Posterior vena cava (tissue), 2 donors: ENCODE measurements at regions not wholly inside any gene's neighbourhood (a gene's known extent, or its start where the extent isn't known, plus 50 kb on each side); places are given as distances from the start of the nearest gene placed in this dataset.

Experiments used
- DNase-seq: peaks from one replicate; pipeline ENCODE4 v3.0.0-alpha.2; 2020; ENCODE audit warnings: low spot score
- intact Hi-C, 2 donors: fragments of 100-400 bp; cut with DNase I; formaldehyde crosslinking; loops; one replicate each; pipeline versions ENCODE4 v1.14.1 to v1.14.2; 2022 to 2023
- donor health status: DM: yes; HTN: yes; CAD: no.
- donor health status: DM: yes; HTN: yes; CAD: no.

DNA sequence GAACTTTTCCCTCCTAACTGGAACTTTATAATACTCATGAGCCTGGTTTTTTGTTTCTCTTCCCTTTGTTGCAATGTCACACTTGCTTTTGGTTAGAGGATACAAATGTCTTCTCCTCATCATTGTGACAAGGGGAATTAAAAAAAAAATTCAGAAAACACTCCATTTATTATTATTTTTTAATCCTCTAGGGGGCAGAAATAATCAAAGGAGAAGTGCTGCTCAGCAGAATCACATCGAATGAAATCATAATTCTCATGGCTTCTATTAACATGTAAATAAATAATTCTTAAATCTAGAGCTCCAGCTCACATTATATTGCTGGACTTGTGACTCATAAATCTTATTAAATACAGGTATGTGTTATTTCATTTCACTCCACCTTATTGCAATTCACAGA, 273.8 kb downstream of the TRIB2 start:
- intact Hi-C loops = no loop called here

DNA sequence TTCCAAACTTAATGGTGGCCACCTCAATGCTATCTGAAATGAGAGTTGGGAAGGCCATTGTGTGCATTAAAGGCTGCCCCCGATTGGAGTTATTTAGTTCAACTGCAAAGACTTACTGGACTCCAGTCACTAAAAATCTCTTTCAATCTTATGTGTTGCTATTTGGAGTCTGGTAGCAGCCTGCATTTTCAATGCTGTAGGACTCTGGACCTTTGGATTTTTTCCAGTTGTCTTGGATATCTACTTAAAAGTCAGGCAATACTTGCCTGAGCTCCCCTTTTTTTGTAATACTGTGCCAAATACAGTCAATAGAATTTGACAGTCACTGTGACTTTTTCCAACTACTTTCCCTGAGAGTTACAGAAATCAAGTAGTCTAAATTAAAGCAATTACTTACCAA, 281.9 kb downstream of the TRIB2 start:
- DNase-seq = no peak
- intact Hi-C loops = no loop called here

More for the DNA sequence above, 273.8 kb downstream of the TRIB2 start:
- DNase-seq = no peak

DNA sequence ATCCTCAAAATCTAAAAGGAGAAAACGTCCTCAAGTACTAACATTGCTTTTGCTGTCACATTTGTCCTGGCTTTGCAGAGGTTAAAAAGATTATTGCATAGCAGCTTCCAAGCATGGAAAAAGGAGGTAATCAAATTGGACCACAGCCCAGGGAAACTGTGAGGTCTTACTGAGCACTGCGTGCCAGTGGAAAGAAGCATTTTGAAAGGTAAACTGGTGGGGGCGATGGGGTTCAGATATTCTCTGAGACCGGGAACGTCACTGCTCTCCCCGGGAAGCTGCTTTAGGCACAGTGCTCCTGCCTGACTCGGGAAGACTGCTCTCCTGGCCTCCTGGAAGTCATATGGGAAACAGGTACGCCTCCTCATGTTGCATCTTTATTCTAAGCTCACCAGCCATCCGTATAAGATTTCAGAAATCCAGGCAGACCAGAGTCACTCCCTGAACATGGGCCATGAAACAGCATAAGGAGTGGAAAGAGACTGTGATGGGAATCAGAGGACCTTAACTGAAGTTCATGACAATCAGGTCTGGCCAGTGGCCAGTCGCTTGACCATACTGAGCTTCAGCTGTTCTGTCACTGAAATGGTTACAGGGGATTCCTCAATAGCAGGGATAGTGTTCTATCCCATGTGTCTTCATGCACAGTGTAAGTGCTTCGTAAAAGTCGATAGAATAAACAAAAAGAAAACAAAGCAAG, 284.1 kb downstream of the TRIB2 start:
- DNase-seq = no peak
- intact Hi-C loops = loop anchor here in 1 of 2 donors (10.0 kb wide), 1 partner anchor 1146 kb away; no protein-coding TSS in a partner anchor

DNA sequence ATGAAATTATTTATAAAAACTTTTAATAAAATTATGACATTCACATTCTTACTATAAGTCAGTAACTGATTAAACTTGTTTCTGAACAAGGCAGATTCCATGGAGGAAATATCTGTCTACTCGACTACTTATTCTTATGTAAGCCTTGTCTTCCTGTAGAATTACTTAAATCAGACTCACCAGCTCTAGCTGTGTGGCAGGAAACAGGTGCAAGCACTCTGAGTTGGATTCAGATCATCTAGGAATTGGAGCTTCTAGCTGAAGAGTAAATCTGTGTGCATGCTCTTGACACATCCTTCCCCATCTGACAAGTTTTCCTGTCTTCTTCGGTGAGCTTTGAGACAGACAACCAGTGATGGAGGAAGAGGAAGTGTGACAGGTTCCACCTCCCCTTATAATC, 284.7 kb downstream of the TRIB2 start:
- intact Hi-C loops = loop anchor here in 1 of 2 donors (10.0 kb wide), 1 partner anchor 1147 kb away; no protein-coding TSS in a partner anchor
- DNase-seq = no peak

DNA sequence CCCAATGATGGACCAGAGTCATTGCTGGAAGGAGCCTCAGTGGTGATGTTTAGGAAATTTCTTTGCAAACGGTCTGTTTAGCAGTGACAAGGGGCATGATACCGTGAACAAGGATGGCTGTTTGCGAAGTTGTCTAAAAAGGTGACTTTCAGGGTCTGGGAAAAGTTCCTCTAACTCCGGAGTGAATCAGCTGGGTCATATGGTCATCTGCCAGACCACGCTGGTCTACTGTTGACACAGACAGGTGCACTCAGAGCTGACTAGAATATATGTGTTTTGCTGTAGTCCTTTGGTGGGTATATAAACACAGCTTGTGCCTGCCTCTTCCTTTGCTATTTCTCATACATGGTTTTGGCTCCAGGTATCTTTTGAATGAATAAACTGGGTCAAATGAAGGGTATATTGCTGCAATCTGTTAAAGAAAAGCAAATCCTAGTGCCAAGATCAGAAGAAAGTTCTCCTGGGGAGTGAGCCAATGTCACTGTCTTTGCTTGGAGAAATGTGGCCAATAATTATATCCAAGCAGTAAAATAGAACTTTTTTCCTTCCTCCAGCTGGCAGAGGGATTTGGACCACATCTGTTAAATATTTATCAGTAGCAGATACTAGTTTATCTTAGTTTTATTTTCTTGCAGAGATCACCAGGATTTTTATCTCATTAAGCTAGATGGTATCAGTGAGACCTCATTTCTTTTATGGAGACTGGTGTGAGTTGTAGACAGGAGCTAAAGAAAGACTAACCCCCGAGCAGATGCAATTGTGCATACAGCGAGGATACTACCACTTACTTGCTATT, 286.0 kb downstream of the TRIB2 start:
- intact Hi-C loops = loop anchor here in 1 of 2 donors (10.0 kb wide), 1 partner anchor 1148 kb away; no protein-coding TSS in a partner anchor
- no peak for DNase-seq

DNA sequence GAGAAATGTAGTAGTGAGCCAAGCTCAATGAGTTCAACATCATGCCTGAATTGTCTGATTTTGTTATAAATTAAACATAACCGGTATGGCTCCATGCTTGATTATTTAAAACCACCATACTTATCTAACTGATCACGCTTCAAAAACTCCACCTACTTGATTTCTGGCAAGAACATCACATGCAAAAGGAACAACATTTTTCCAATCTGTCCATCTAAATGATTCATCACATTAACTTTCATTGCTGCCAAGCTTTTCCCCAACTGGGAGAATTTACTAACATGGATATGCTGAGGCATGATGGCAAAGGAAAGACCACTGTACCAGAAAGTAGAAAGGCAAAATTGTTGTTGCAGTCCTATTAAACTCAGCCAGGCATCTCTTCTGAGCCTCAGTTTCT, 286.8 kb downstream of the TRIB2 start:
- no peak for DNase-seq
- intact Hi-C loops = loop anchor here in 1 of 2 donors (10.0 kb wide), 1 partner anchor 1149 kb away; no protein-coding TSS in a partner anchor

DNA sequence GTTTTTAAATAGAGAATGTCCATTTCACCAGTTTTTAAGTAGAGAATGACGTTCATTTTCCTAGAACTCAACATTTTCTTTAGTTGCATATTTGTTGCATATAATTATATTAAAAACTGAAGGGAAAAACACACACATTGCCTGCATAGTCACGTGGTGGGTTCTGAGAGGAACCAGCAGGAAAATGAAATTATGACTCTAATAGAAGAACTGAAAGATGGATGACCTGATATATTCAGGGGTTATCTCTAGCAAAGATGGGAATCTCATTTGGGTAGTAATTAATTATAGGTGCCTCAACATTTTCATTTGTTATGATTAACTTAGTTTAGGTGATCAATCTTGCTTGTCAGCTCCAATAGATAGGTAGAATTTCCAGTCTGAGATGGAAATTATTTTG, 288.3 kb downstream of the TRIB2 start:
- intact Hi-C loops = loop anchor here in 1 of 2 donors (10.0 kb wide), 1 partner anchor 1150 kb away; no protein-coding TSS in a partner anchor
- no peak for DNase-seq

DNA sequence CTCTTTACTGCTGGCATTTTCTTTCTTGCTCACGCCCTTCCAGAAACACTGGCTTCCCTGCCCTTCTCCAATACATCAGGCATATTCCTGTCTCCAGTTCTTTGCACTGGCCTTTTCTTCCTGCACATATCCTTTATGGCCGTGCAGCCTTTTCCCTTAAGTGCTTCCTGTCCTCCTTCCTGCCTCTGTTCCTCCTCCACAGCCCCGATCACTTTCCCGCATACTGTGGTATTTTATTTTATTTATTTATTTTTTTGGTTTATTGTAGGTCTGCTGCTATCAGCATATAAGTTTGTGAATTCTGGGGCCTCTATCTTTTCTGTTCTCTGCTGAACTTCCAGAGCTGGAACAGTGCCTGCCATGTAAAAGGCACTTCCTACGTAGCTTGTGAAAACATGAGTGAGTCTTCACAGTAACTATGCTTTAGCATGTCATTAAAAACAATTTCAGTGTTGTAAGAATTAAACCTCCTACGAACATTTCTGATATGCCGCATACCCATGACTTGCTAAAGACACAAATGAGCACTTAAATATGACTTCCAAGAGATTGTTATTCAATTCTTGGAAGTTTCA, 289.1 kb downstream of the TRIB2 start:
- intact Hi-C loops = loop anchor here in 1 of 2 donors (10.0 kb wide), 1 partner anchor 1151 kb away; no protein-coding TSS in a partner anchor
- no peak for DNase-seq

DNA sequence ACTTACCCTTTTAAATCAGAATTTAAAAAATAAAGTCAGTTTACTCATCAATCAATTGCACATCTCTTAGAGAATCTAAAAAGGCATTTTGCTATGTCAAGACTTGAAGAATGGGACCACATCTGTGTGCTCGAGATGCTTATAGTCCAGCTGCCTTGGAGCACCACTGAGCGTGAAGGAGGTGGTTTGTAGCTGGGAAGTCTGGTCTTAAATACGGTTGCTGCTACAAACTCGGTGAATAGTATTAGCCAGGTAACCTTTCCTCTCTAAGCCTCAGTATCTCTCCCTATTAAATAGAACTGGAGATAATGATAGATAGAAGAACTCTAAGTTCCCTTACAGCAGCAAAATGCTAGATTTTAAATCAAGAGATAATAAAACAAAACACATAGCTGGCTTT, 289.7 kb downstream of the TRIB2 start:
- DNase-seq = no peak
- intact Hi-C loops = loop anchor here in 1 of 2 donors (10.0 kb wide), 1 partner anchor 1152 kb away; no protein-coding TSS in a partner anchor

DNA sequence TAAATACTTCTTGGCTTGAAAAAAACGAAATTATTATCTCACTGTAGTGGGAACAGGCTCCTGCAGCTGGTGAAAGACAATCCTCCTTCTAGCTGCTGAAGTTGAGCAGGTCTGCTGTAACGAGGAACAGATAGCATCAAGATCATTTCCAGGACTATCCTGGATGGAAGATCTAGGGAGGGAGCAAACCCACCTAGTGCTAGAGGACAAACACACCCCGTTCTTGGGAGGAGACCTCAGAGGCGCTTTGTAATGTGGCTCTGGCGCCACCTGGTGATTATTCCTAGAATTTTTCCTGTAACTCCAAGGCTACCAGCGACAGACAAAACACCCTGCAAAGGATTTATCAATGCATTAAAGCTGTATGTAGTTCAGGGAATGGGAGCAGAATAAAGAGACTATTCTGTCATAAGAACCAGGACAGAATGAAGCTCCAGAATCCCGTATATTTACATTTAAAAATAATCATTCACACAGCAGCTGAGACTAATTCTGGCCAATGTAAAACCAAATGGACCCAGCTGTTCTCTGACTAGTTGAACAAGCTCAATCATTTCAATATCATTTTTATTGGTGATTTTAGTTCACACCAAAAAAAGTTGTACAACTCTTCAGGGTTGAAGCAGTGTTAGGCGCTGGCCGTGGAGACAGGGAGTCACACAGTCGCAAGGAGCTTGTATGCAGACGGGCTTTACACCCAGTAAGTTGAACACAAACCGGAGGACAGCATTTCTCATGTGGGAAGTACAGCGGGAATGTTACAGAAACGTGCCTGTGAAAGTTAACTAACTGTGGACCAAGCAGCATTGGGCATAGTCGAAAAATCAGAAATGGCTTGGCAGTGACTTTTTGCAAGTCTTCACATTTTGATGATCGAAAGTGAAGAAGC, 290.3 kb downstream of the TRIB2 start:
- intact Hi-C loops = loop anchor here in 1 of 2 donors (10.0 kb wide), 1 partner anchor 1152 kb away; no protein-coding TSS in a partner anchor
- no peak for DNase-seq

DNA sequence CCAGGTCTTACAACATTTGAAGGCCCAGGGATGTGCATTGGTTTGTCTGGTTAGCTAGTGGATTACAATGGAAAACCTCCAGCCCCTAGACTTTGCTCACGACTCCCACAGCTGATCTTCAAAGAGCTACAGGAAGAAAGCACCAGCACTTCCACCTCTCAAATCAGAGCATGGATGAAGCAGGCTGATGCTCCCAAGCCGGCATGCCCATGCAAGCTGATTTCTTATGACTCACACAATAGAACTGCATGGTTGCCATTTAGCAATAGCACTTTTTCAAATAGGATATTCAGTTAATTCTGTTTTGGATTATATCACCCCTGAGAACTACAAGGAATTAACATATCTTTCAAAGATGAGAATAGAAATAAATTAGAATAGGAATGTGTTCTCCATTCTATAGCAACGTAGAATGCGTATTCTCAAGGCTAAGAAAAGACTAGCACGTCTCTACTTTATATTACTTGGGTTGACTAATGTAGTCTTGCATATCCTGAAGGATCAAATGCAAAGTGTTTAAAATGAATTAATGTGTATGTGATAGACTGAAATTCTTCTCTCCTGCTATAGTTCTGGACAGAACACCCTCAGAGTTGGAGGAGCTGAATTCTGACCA, 292.4 kb downstream of the TRIB2 start:
- DNase-seq = no peak

DNA sequence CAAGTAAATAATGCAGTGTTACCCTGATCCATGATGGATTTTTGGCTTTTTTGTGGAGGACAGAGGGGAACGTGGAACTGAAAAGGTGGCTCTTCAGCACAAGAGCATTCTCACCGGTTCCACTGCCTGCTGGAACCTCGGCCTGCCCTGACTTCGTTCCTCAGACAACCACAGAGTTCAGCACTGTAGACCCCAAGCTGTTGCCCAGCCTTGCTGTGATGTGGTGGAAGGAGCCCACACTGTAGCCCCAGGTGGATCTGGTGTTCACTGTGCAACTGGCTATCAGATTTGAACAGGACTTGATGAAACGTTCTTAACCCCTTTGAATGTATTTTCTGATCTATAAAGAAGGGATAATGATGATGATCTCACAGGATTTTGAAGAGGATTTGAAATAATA, 293.5 kb downstream of the TRIB2 start:
- no peak for DNase-seq
- intact Hi-C loops = no loop called here

More for the DNA sequence above, 292.4 kb downstream of the TRIB2 start:
- intact Hi-C loops = loop anchor here in 1 of 2 donors (10.0 kb wide), 1 partner anchor 1154 kb away; no protein-coding TSS in a partner anchor

DNA sequence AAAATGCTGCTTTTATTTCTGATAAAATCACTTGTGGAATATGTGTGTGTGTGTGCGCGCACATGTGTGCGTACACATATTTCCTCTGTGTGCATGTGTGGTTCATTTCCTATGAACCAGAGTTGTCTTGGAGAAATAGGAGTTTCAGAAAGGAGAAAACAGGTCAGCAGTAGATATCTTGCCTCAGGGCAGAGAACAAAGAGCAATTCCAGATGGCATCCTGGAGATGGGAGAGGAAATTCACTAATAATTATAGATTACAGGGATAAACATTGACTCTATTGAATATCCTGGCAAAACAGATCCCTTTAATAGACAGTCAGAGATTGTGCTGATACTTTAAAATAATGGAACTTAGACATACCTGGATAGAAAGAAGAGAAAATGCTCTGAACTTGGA, 298.0 kb downstream of the TRIB2 start:
- DNase-seq = no peak
- intact Hi-C loops = no loop called here

DNA sequence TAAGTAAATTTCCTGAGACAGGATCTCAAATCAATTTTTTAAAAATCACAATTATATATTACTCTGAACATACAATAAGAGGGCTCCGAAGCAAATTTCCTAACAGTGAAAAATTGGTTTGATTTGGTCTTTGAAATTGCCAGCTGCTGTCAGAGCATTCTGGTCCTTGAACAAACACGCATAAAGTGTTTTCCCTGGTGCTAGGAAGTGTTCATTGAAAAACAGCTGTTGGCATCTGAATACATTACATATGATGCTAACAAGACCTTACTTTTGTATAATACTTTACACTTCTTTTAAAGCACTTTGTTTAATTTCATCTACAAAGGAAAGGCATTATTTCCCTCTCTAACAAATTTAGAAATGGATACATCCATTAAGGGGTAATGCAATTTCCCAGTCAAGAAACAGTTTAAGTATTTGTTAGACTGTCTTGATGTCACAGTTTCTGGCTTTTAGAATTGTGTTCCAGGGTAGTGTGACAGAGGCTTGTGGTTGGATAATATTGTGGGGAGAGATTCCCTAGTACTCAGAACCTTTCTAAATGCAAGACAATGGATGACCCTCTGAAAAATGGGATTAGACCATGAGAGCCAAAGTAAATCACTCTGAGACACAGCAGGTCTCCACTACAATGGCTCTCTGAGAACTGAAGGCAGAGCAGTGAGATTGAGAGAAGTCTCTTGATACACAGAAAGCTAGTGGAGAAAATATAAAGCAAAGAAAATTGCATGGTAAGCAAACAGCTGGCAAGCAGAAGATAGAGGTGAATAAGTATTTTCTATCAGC, 299.0 kb downstream of the TRIB2 start:
- intact Hi-C loops = no loop called here
- DNase-seq = no peak

DNA sequence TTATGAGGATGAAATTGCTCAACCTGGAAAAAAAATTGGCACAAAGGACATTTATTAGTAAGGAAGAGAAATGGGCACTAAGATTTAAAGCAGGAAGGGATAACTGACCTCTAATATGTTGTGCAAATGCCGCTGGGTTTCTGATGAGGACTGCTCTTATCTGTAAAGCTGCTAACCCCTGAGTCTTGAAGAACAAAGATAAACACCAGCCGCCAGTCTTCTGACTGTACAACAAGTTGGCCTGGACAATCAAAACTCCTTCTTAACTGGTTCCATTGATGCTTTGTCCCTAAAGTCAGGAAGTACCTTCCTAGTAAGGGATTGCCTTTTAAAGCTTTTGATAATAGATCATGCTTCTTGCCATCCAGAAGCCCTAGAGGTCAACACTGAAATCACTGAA, 301.8 kb downstream of the TRIB2 start:
- no peak for DNase-seq
- intact Hi-C loops = no loop called here

DNA sequence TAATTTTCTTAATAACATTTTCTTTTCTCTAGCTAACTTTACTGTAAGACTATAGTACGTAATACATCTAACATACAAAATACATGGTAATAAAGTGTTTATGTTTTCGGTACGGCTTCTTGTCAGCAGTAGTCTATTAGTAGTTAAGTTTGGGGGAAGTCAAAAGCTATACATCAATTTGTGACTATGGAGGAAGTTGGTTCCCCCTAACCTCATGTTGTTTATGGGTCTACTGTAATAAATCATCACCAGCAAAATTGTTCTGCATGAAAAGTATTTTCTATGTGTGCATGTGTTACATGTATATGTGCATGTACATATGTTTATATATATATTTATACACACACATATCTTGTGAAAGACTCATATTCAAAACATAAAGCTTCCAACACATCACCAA, 303.0 kb downstream of the TRIB2 start:
- no peak for DNase-seq
- intact Hi-C loops = no loop called here

DNA sequence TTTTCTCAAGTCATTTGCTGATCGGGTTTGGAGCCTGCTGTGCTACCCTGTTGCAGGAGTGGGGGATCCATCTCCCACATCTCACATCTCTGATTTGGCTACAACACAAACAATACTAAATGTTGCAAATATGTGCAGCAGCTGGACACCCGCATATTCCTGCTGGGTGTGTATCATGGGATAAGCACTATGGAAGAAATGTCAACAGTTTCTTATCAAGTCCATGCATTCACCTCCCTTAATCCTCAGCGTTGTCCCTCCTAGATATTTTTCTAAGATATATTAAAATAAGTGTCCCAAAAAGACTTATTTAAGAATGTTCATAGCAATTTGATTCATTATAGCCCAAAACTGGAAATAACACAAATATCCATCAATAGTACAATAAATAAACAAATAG, 303.7 kb downstream of the TRIB2 start:
- intact Hi-C loops = no loop called here
- no peak for DNase-seq

DNA sequence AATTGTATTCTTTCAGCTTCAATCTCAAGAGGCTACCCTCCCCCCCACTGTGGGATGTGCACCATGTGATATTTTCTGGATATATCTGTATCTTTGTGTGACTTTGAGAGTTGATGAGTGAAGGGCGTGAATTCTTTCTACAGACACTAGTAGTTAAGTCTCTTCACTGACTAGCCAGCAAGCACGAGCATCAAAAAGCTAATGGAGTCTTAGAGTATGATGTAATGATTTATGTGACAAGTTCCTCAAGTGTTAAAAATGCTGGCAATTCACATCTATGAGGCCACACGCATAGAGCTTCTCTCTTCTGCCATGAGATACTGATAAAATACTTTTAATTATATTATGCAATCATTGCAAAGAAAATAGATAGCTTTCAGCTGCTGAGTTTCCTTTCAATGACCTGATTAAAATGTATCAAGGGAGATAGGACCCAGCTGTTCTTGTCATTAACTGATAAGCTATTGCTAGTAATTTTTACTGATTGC, 304.8 kb downstream of the TRIB2 start:
- DNase-seq = no peak
- intact Hi-C loops = no loop called here
